HG03571 (cell line): ENCODE measurements at regions not wholly inside any gene's neighbourhood (a gene's known extent, or its start where the extent isn't known, plus 50 kb on each side); places are given as distances from the start of the nearest gene placed in this dataset.
"Not testable (repeated sequence)": the region's sequence is repeated elsewhere in the genome, so short reads cannot be mapped to it uniquely, and the experiment has no call there.

Source experiments
- ATAC-seq: cut with Tn5 transposase; IDR thresholded peaks from one replicate; pipeline ENCODE4 v1.9.1; 2021; ENCODE audit not compliant: unreplicated experiment

GRCh38 chr5:99765011-99765410, 770.2 kb upstream of the FAM174A start:
- ATAC-seq = no peak

- no peak for ATAC-seq
Observed at GRCh38 chr5:99763021-99763774, 772.0 kb upstream of the FAM174A start.

- no peak for ATAC-seq
Observed at GRCh38 chr5:99747342-99747741, 787.8 kb upstream of the FAM174A start.

GRCh38 chr5:99733146-99733545, 802.0 kb upstream of the FAM174A start:
- not testable (repeated sequence) for ATAC-seq

- not testable (repeated sequence) for ATAC-seq
Observed at GRCh38 chr5:99730653-99731052, 801.8 kb upstream of the CHD1 start.

- no peak for ATAC-seq
Observed at GRCh38 chr5:99724732-99725290, 796.0 kb upstream of the CHD1 start.

GRCh38 chr5:99721506-99721905, 792.7 kb upstream of the CHD1 start:
- ATAC-seq = no peak

- no peak for ATAC-seq
Observed at GRCh38 chr5:99715921-99716320, 787.1 kb upstream of the CHD1 start.

GRCh38 chr5:99706160-99706559, 777.4 kb upstream of the CHD1 start:
- no peak for ATAC-seq

- ATAC-seq = no peak
Observed at GRCh38 chr5:99702565-99702964, 773.8 kb upstream of the CHD1 start.

GRCh38 chr5:99694884-99695283, 766.1 kb upstream of the CHD1 start:
- no peak for ATAC-seq

- ATAC-seq = no peak
Observed at GRCh38 chr5:99686538-99686937, 757.7 kb upstream of the CHD1 start.

- no peak for ATAC-seq
Observed at GRCh38 chr5:99675974-99676373, 747.2 kb upstream of the CHD1 start.

GRCh38 chr5:99674101-99674500, 745.3 kb upstream of the CHD1 start:
- no peak for ATAC-seq

GRCh38 chr5:99664972-99665371, 736.2 kb upstream of the CHD1 start:
- ATAC-seq = no peak

- no peak for ATAC-seq
Observed at GRCh38 chr5:99651298-99651697, 722.5 kb upstream of the CHD1 start.

GRCh38 chr5:99646011-99646647, 717.3 kb upstream of the CHD1 start:
- ATAC-seq = no peak

GRCh38 chr5:99644822-99645221, 716.0 kb upstream of the CHD1 start:
- ATAC-seq = no peak

- ATAC-seq = no peak
Observed at GRCh38 chr5:99640646-99641045, 711.8 kb upstream of the CHD1 start.

- no peak for ATAC-seq
Observed at GRCh38 chr5:99639905-99640304, 711.1 kb upstream of the CHD1 start.

- no peak for ATAC-seq
Observed at GRCh38 chr5:99636663-99637062, 707.9 kb upstream of the CHD1 start.
